K562 (cell line): ENCODE measurements at regions not wholly inside any gene's neighbourhood (a gene's known extent, or its start where the extent isn't known, plus 50 kb on each side); places are given as distances from the start of the nearest gene placed in this dataset.

Source experiments
- ATAC-seq: fragments of 200-7000 bp; cut with Tn5 transposase; 3 replicates; pipeline ENCODE4 v1.9.1; 2020; ENCODE audit warnings: moderate library complexity
- BruUV-seq: library from RNA; stranded (reverse); fragments of 400-500 nt; replicated peaks from 2 replicates; lab custom pipeline; 2021; lab: Mats Ljungman, UMichigan
- CTCF ChIA-PET: fragments of 300-600 bp; formaldehyde crosslinking; extraction: SDS; loops from one replicate; lab custom pipeline; 2021; ENCODE audit warnings: low intra/inter-chr PET ratio; lab: Yijun Ruan, JAX
- POLR2A ChIA-PET: fragments of 300-600, 350-650 bp; sonication (Branson Sonifier 250); formaldehyde crosslinking; extraction: SDS; loops from one replicate; lab custom pipeline; 2021; ENCODE audit warnings: antibody characterized with exemption, inconsistent platforms; lab: Yijun Ruan, JAX
- DNase-seq, 4 experiments: peaks; one replicate each; pipeline versions ENCODE4 v3.0.0 to v3.0.0-alpha.2; 2011 to 2018; ENCODE audit warnings: low spot score in 3 of 4, mixed read lengths in 3 of 4; ENCODE audit errors: extremely low read depth in 1 of 4
- FAIRE-seq: peaks from 2 replicates; lab custom pipeline; 2011; peaks lifted over from hg19 to GRCh38; lab: Jason Lieb, UNC
- H2AFZ ChIP-seq: 2 replicates; pipeline ENCODE4 v1.6.0; 2011; ENCODE audit warnings: low read depth, low read length, control low read depth, inconsistent platforms
- H3K27ac ChIP-seq: fragments of 200-600 bp; 3 replicates; pipeline ENCODE4 v1.8.0; 2011; ENCODE audit warnings: low read depth, mild to moderate bottlenecking, control low read depth, inconsistent platforms, low read length, moderate library complexity, mixed read lengths; ENCODE audit errors: extremely low read depth
- H3K27me3 ChIP-seq, 2 experiments: fragments of 300-600 bp in 1 of 2; 2 replicates in 1 of 2; 3 replicates in 1 of 2; pipeline versions ENCODE4 v1.6.0 to v1.8.0; 2011; ENCODE audit warnings: inconsistent platforms in 2 of 2, low read length in 2 of 2, mild to moderate bottlenecking in 1 of 2, mixed read lengths in 1 of 2, moderate library complexity in 1 of 2; ENCODE audit not compliant: control insufficient read depth in 2 of 2, insufficient read depth in 2 of 2
- H3K36me3 ChIP-seq: fragments of 300-600 bp; 3 replicates; pipeline ENCODE4 v1.8.0; 2011; ENCODE audit warnings: mild to moderate bottlenecking, low read length, inconsistent platforms; ENCODE audit not compliant: control insufficient read depth, insufficient read depth
- H3K4me1 ChIP-seq, 2 experiments: fragments of 200-600 bp in 1 of 2; replicated peaks in 1 of 2; 2 replicates in 1 of 2; 3 replicates in 1 of 2; pipeline versions ENCODE4 v1.5.1 to v1.8.0; 2011; ENCODE audit warnings: inconsistent platforms in 2 of 2, low read length in 2 of 2, mild to moderate bottlenecking in 1 of 2, mixed read lengths in 1 of 2, moderate library complexity in 1 of 2; ENCODE audit not compliant: control insufficient read depth in 2 of 2, insufficient read depth in 2 of 2
- H3K4me2 ChIP-seq: 2 replicates; pipeline ENCODE4 v1.6.1; 2011; ENCODE audit warnings: low read length, control low read depth, inconsistent platforms, mixed read lengths; ENCODE audit not compliant: insufficient read depth
- H3K4me3 ChIP-seq: fragments of 200-600 bp; sonication (generic), shearing (Covaris generic); 2 replicates; pipeline ENCODE4 v1.5.1; 2016; ENCODE audit warnings: control low read depth, inconsistent platforms
- H3K79me2 ChIP-seq: fragments of 200-600 bp; 3 replicates; pipeline ENCODE4 v1.8.0; 2011; ENCODE audit warnings: low read length, inconsistent platforms; ENCODE audit not compliant: control insufficient read depth, insufficient read depth
- H3K9ac ChIP-seq, 2 experiments: 2 replicates each; pipeline versions ENCODE4 v1.6.0 to v1.6.1; 2011; ENCODE audit warnings: low read depth in 2 of 2, low read length in 2 of 2, control low read depth in 1 of 2, inconsistent platforms in 1 of 2, mild to moderate bottlenecking in 1 of 2, mixed read lengths in 1 of 2; ENCODE audit not compliant: insufficient read depth in 1 of 2
- H3K9me1 ChIP-seq: one replicate; pipeline ENCODE4 v1.6.0; 2011; ENCODE audit warnings: inconsistent platforms, mild to moderate bottlenecking, low read length, moderate library complexity; ENCODE audit not compliant: control insufficient read depth, insufficient read depth
- H3K9me3 ChIP-seq: replicated peaks from 2 replicates; pipeline ENCODE4 v1.5.1; 2011; ENCODE audit warnings: low read depth, low read length, inconsistent platforms; ENCODE audit not compliant: control insufficient read depth, insufficient read depth
- H4K20me1 ChIP-seq: replicated peaks from 2 replicates; pipeline ENCODE4 v1.6.1; 2011; ENCODE audit warnings: low read length, inconsistent platforms, mixed read lengths; ENCODE audit not compliant: control insufficient read depth, insufficient read depth
- FOXJ2 ChIP-seq: fragments of 200-800 bp; sonication (Bioruptor generic); IDR thresholded peaks from 2 replicates; pipeline ENCODE4 v1.6.1; 2016; ENCODE audit warnings: missing genetic modification characterization, missing compliant biosample characterization
- FOXP4 ChIP-seq: sonication (generic); formaldehyde crosslinking; IDR thresholded peaks from 2 replicates; pipeline ENCODE4 v1.8.0; 2022; ENCODE audit warnings: mild to moderate bottlenecking, missing genetic modification reagents, borderline replicate concordance
- KDM4B ChIP-seq, 2 experiments: fragments of 450-650 bp in 1 of 2; sonication (generic) in 1 of 2; IDR thresholded peaks; 2 replicates each; pipeline ENCODE4 v1.6.1; 2016 to 2017; ENCODE audit warnings: borderline replicate concordance in 2 of 2, antibody characterized with exemption in 1 of 2, low read depth in 1 of 2, mild to moderate bottlenecking in 1 of 2
- NEUROD1 ChIP-seq: fragments of 150-350 bp; IDR thresholded peaks from 2 replicates; pipeline ENCODE4 v1.6.1; 2014; ENCODE audit warnings: borderline replicate concordance, low read length, low read depth; ENCODE audit not compliant: partially characterized antibody
- PCBP2 ChIP-seq: fragments of 200-400 bp; formaldehyde crosslinking; IDR thresholded peaks from 2 replicates; pipeline ENCODE4 v1.6.1; 2018; ENCODE audit warnings: low read length, low read depth, mild to moderate bottlenecking, moderate library complexity; ENCODE audit not compliant: poor library complexity, severe bottlenecking
- RBM25 ChIP-seq: fragments of 200-400 bp; formaldehyde crosslinking; IDR thresholded peaks from 2 replicates; pipeline ENCODE4 v1.6.1; 2018; ENCODE audit warnings: low read length, low read depth, moderate library complexity; ENCODE audit not compliant: severe bottlenecking
- RNF2 ChIP-seq: sonication (generic); IDR thresholded peaks from 2 replicates; pipeline ENCODE4 v1.6.1; 2016
- SIN3B ChIP-seq: fragments of 450-650 bp; IDR thresholded peaks from 2 replicates; pipeline ENCODE4 v1.6.1; 2017; ENCODE audit warnings: low read depth, mild to moderate bottlenecking, moderate library complexity
- SIX5 ChIP-seq, 2 experiments: IDR thresholded peaks; 2 replicates each; pipeline ENCODE4 v1.6.1; 2011; ENCODE audit warnings: low read length in 2 of 2, borderline replicate concordance in 1 of 2, low read depth in 1 of 2, mild to moderate bottlenecking in 1 of 2, moderate library complexity in 1 of 2; ENCODE audit not compliant: insufficient read depth in 1 of 2
- ZNF347 ChIP-seq: fragments of 450-650 bp; formaldehyde crosslinking; IDR thresholded peaks from 2 replicates; pipeline ENCODE4 v1.4.0; 2020; ENCODE audit warnings: low read depth, mild to moderate bottlenecking, moderate library complexity
- ZNF445 ChIP-seq: fragments of 250-450 bp; sonication (Bioruptor Pico); IDR thresholded peaks from 2 replicates; pipeline ENCODE4 v1.4.0; 2020; ENCODE audit warnings: low read depth, mild to moderate bottlenecking, moderate library complexity
- ZNF76 ChIP-seq: fragments of 250-450 bp; sonication (Bioruptor Pico); IDR thresholded peaks from 2 replicates; pipeline ENCODE4 v1.4.0; 2020; ENCODE audit warnings: mild to moderate bottlenecking, moderate library complexity, borderline replicate concordance
- whole genome bisulfite sequencing: fragments of 100-300 bp; shearing (Covaris generic); methylation state at CpG from one replicate; pipeline ENCODE4 v1.1.6; 2016; ENCODE audit warnings: low coverage, mixed read lengths; ENCODE audit not compliant: insufficient coverage; ENCODE audit errors: missing lambda C conversion rate; 5-methylcytosine and 5-hydroxymethylcytosine counted together
- in situ Hi-C: fragments of 300-500 bp; cut with MboI; formaldehyde crosslinking; loops from 4 replicates; pipeline ENCODE4 v1.15.0; 2018; ENCODE audit warnings: inconsistent platforms, mixed read lengths
- intact Hi-C: fragments of 100-400 bp; cut with micrococcal nuclease; formaldehyde crosslinking; loops from 2 replicates; pipeline ENCODE4 v1.14.2; 2022
- TF ChIP-seq, protein P1 (sequence below): sonication (generic); formaldehyde crosslinking; IDR thresholded peaks from 2 replicates; pipeline ENCODE4 v1.8.0; 2022; ENCODE audit warnings: mild to moderate bottlenecking, missing genetic modification reagents

DNA sequence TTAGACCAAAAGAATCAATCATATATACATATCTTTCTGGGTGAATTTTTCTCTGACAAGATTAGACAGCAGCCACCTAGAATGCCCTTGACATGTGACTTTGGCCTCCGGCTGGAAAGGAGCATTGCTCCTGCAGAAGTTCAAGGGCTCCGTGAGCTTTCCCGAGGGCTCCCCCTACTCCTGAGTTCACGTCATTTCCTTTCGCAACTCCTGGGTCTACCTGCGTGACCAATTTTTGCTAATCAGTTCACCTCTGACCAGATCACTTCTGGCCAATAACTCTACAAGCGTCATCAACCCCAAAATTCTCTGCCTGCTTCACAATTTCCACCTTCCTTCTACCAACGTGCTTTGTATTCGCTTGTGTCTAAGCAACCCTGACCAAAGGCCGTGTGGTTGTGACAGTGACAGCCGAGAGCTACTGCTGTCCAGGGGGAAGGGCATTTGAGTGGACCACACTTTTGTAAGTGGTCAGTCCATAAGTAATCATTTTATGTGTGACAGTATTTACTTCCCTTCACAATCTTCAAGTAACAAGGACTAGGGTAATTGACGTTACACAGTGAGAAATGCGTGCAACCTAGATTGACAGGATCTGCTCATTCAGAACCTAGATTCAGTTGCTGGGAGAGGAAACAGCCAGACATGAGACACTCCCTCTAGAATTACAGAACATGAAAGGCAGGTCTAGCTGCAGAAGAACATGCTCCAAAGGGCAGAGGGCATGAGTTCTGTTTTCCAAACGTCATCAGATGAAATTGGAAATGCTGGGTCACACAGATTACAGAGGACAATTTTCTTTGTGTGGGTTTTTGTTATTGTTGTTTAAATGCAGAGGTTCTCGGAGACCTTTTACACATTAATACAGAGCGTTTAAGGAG is 145.9 kb upstream of the SPACA7 start:
- no peaks in the 10 kb centered on the region for H3K9me3 ChIP-seq
- in situ Hi-C loops (no loop called here), intact Hi-C loops (no loop called here)
- no TSS peak for BruUV-seq
- H3K9ac ChIP-seq: no peak overlapping the region
- H3K4me1 ChIP-seq: no peaks in the 10 kb centered on the region
- no peaks in the 10 kb centered on the region for H3K79me2 ChIP-seq
- H3K4me3 ChIP-seq: no peak overlapping the region
- H3K27me3 ChIP-seq: peaks cover 2 to 43% of the 10 kb centered on the region in 2 experiments; a peak in 4 of 5 replicates
- POLR2A ChIA-PET: interaction anchor here (0.6 to 1.2 kb wide), 2 partner anchors 16 to 45 kb away, joined by 4 read pairs; no protein-coding TSS in a partner anchor
- H2AFZ ChIP-seq: no peak overlapping the region
- ATAC-seq: no peak
- FAIRE-seq: no peak
- H3K27ac ChIP-seq: no peak overlapping the region
- DNase-seq: no peak
- no peaks in the 10 kb centered on the region for H3K36me3 ChIP-seq
- WGBS: 0% methylated on average over 14 of the region's 16 CpGs
- H3K4me2 ChIP-seq: no peak overlapping the region
- H3K9me1 ChIP-seq: no peaks in the 10 kb centered on the region
- H4K20me1 ChIP-seq: no peaks in the 10 kb centered on the region
- TF ChIP-seq SIX5 (IDR thresholded peaks at IDR 0.05; ENCODE audit: borderline replicate concordance in 1 of 2, insufficient read depth in 1 of 2, low read depth in 1 of 2, low read length in 2 of 2) (no peak), SIN3B (no peak), ZNF445 (CRISPR knock-in tag) (no peak), KDM4B (IDR thresholded peaks at IDR 0.05; ENCODE audit: borderline replicate concordance in 2 of 2, low read depth in 1 of 2) (no peak), FOXP4 (no peak), FOXJ2 (tag) (no peak), RNF2 (no peak), ZNF76 (no peak), RBM25 (no peak), NEUROD1 (no peak), PCBP2 (no peak), ZNF347 (CRISPR knock-in tag) (no peak)
- TF ChIP-seq, protein P1, sequence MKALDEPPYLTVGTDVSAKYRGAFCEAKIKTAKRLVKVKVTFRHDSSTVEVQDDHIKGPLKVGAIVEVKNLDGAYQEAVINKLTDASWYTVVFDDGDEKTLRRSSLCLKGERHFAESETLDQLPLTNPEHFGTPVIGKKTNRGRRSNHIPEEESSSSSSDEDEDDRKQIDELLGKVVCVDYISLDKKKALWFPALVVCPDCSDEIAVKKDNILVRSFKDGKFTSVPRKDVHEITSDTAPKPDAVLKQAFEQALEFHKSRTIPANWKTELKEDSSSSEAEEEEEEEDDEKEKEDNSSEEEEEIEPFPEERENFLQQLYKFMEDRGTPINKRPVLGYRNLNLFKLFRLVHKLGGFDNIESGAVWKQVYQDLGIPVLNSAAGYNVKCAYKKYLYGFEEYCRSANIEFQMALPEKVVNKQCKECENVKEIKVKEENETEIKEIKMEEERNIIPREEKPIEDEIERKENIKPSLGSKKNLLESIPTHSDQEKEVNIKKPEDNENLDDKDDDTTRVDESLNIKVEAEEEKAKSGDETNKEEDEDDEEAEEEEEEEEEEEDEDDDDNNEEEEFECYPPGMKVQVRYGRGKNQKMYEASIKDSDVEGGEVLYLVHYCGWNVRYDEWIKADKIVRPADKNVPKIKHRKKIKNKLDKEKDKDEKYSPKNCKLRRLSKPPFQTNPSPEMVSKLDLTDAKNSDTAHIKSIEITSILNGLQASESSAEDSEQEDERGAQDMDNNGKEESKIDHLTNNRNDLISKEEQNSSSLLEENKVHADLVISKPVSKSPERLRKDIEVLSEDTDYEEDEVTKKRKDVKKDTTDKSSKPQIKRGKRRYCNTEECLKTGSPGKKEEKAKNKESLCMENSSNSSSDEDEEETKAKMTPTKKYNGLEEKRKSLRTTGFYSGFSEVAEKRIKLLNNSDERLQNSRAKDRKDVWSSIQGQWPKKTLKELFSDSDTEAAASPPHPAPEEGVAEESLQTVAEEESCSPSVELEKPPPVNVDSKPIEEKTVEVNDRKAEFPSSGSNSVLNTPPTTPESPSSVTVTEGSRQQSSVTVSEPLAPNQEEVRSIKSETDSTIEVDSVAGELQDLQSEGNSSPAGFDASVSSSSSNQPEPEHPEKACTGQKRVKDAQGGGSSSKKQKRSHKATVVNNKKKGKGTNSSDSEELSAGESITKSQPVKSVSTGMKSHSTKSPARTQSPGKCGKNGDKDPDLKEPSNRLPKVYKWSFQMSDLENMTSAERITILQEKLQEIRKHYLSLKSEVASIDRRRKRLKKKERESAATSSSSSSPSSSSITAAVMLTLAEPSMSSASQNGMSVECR: no peak
- TF ChIP-seq, all 486 proteins: peak for 0
- CTCF ChIA-PET: no interaction called here
